ENCODE measurements at regions not wholly inside any gene's neighbourhood (a gene's known extent, or its start where the extent isn't known, plus 50 kb on each side); places are given as distances from the start of the nearest gene placed in this dataset.

- TF ChIP-seq ZNF830 (tag by site-specific recombination; IDR thresholded peaks at IDR 0.05; ENCODE audit: low read depth) (no peak), ZSCAN16 (tag by site-specific recombination; IDR thresholded peaks at IDR 0.05) (no peak)
- H3K4me1 ChIP-seq (ENCODE audit: control insufficient read depth, insufficient read depth, low read length): no peaks in the 10 kb centered on the region
- CTCF ChIA-PET: interaction anchor here (0.6 kb wide), 1 partner anchor 425 kb away, joined by 4 read pairs; no protein-coding TSS in a partner anchor
- H3K36me3 ChIP-seq (ENCODE audit: control insufficient read depth in 2 of 2, insufficient read depth in 1 of 2, low read length in 2 of 2): no peaks in the 10 kb centered on the region
- POLR2A ChIA-PET: no interaction called here
- H3K9me3 ChIP-seq (ENCODE audit: control insufficient read depth, insufficient read depth, low read depth, low read length): no peaks in the 10 kb centered on the region
- H3K4me3 ChIP-seq (ENCODE audit: low read depth, low read length): no peak overlapping the region
- no peak overlapping the region for H3K27ac ChIP-seq (ENCODE audit: extremely low read depth, low read depth, low read length)
Observed at GRCh38 chr21:24055696-24056095, 1551.6 kb downstream of the MRPL39 start.

- TF ChIP-seq CTCF (tag by site-specific recombination; IDR thresholded peaks at IDR 0.05) (no peak), ZXDB (tag by site-specific recombination; IDR thresholded peaks at IDR 0.05) (no peak), SCRT2 (tag by site-specific recombination; IDR thresholded peaks at IDR 0.05) (no peak), ZNF112 (tag by site-specific recombination; IDR thresholded peaks at IDR 0.05) (no peak), ZFP37 (tag by site-specific recombination; IDR thresholded peaks at IDR 0.05) (no peak), ZNF658 (tag by site-specific recombination; IDR thresholded peaks at IDR 0.05) (no peak), ZNF571 (tag by site-specific recombination; IDR thresholded peaks at IDR 0.05) (no peak)
- TF ChIP-seq, protein P1, sequence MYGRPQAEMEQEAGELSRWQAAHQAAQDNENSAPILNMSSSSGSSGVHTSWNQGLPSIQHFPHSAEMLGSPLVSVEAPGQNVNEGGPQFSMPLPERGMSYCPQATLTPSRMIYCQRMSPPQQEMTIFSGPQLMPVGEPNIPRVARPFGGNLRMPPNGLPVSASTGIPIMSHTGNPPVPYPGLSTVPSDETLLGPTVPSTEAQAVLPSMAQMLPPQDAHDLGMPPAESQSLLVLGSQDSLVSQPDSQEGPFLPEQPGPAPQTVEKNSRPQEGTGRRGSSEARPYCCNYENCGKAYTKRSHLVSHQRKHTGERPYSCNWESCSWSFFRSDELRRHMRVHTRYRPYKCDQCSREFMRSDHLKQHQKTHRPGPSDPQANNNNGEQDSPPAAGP (tag by site-specific recombination; IDR thresholded peaks at IDR 0.05): no peak
- POLR2A ChIA-PET: no interaction called here
- CTCF ChIA-PET: no interaction called here
- H3K4me1 ChIP-seq (ENCODE audit: control insufficient read depth, insufficient read depth, low read length): no peaks in the 10 kb centered on the region
- no peaks in the 10 kb centered on the region for H3K9me3 ChIP-seq (ENCODE audit: control insufficient read depth, insufficient read depth, low read depth, low read length)
- H3K36me3 ChIP-seq (ENCODE audit: control insufficient read depth in 2 of 2, insufficient read depth in 1 of 2, low read length in 2 of 2): no peaks in the 10 kb centered on the region
- no peak overlapping the region for H3K4me3 ChIP-seq (ENCODE audit: low read depth, low read length)
- no peak overlapping the region for H3K27ac ChIP-seq (ENCODE audit: extremely low read depth, low read depth, low read length)
Observed at GRCh38 chr21:24050231-24050630, 1557.0 kb downstream of the MRPL39 start.

GRCh38 chr21:24046829-24047443, 1560.3 kb downstream of the MRPL39 start:
- POLR2A ChIA-PET: no interaction called here
- H3K9me3 ChIP-seq (ENCODE audit: control insufficient read depth, insufficient read depth, low read depth, low read length): no peaks in the 10 kb centered on the region
- TF ChIP-seq ZNF76 (tag by site-specific recombination; IDR thresholded peaks at IDR 0.05; ENCODE audit: borderline replicate concordance, low read depth) (no peak), ZNF558 (tag by site-specific recombination; IDR thresholded peaks at IDR 0.05) (no peak), ZNF140 (tag by site-specific recombination; IDR thresholded peaks at IDR 0.05) (no peak), ZNF600 (tag by site-specific recombination; IDR thresholded peaks at IDR 0.05) (no peak), ZNF571 (tag by site-specific recombination; IDR thresholded peaks at IDR 0.05) (no peak), WT1 (tag by site-specific recombination; IDR thresholded peaks at IDR 0.05) (no peak), ZNF169 (tag by site-specific recombination; IDR thresholded peaks at IDR 0.05) (no peak), ZNF362 (tag by site-specific recombination; IDR thresholded peaks at IDR 0.05) (no peak), ATF2 (tag by site-specific recombination; IDR thresholded peaks at IDR 0.05; ENCODE audit: low read depth) (no peak), ZNF585B (tag by site-specific recombination; IDR thresholded peaks at IDR 0.05) (no peak), KLF7 (tag by site-specific recombination; IDR thresholded peaks at IDR 0.05; ENCODE audit: borderline replicate concordance) (no peak)
- TF ChIP-seq, protein P2, sequence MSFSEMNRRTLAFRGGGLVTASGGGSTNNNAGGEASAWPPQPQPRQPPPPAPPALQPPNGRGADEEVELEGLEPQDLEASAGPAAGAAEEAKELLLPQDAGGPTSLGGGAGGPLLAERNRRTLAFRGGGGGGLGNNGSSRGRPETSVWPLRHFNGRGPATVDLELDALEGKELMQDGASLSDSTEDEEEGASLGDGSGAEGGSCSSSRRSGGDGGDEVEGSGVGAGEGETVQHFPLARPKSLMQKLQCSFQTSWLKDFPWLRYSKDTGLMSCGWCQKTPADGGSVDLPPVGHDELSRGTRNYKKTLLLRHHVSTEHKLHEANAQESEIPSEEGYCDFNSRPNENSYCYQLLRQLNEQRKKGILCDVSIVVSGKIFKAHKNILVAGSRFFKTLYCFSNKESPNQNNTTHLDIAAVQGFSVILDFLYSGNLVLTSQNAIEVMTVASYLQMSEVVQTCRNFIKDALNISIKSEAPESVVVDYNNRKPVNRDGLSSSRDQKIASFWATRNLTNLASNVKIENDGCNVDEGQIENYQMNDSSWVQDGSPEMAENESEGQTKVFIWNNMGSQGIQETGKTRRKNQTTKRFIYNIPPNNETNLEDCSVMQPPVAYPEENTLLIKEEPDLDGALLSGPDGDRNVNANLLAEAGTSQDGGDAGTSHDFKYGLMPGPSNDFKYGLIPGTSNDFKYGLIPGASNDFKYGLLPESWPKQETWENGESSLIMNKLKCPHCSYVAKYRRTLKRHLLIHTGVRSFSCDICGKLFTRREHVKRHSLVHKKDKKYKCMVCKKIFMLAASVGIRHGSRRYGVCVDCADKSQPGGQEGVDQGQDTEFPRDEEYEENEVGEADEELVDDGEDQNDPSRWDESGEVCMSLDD (tag by site-specific recombination; IDR thresholded peaks at IDR 0.05): no peak
- TF ChIP-seq, protein P3, sequence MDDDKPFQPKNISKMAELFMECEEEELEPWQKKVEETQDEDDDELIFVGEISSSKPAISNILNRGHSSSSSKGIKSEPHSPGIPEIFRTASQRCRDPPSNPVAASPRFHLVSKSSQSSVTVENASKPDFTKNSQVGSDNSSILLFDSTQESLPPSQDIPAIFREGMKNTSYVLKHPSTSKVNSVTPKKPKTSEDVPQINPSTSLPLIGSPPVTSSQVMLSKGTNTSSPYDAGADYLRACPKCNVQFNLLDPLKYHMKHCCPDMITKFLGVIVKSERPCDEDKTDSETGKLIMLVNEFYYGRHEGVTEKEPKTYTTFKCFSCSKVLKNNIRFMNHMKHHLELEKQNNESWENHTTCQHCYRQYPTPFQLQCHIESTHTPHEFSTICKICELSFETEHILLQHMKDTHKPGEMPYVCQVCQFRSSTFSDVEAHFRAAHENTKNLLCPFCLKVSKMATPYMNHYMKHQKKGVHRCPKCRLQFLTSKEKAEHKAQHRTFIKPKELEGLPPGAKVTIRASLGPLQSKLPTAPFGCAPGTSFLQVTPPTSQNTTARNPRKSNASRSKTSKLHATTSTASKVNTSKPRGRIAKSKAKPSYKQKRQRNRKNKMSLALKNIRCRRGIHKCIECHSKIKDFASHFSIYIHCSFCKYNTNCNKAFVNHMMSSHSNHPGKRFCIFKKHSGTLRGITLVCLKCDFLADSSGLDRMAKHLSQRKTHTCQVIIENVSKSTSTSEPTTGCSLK (tag by site-specific recombination; IDR thresholded peaks at IDR 0.05): no peak

More at GRCh38 chr21:24046829-24047443, 1560.3 kb downstream of the MRPL39 start:
- H3K4me1 ChIP-seq (ENCODE audit: control insufficient read depth, insufficient read depth, low read length): no peaks in the 10 kb centered on the region
- H3K4me3 ChIP-seq (ENCODE audit: low read depth, low read length): no peak overlapping the region
- CTCF ChIA-PET: interaction anchor here (0.5 to 0.7 kb wide), 2 partner anchors 23 to 517 kb away, joined by 3 to 6 read pairs; no protein-coding TSS in a partner anchor
- H3K27ac ChIP-seq (ENCODE audit: extremely low read depth, low read depth, low read length): no peak overlapping the region
- H3K36me3 ChIP-seq (ENCODE audit: control insufficient read depth in 2 of 2, insufficient read depth in 1 of 2, low read length in 2 of 2): no peaks in the 10 kb centered on the region

Data from HEK293 (cell line).